HG03025 (cell line): ENCODE measurements at regions not wholly inside any gene's neighbourhood (a gene's known extent, or its start where the extent isn't known, plus 50 kb on each side); places are given as distances from the start of the nearest gene placed in this dataset.
"Not testable (repeated sequence)": the region's sequence is repeated elsewhere in the genome, so short reads cannot be mapped to it uniquely, and the experiment has no call there.

Experiments
- ATAC-seq: cut with Tn5 transposase; IDR thresholded peaks from one replicate; pipeline ENCODE4 v1.9.1; 2021; ENCODE audit warnings: mild to moderate bottlenecking, moderate library complexity; ENCODE audit not compliant: unreplicated experiment, low FRiP score

GRCh38 chr5:39648848-39649227 is 224.1 kb upstream of the DAB2 start:
- ATAC-seq: no peak

- no peak for ATAC-seq
Observed at GRCh38 chr5:39648085-39648847, 223.5 kb upstream of the DAB2 start.

GRCh38 chr5:39640552-39640951 is 215.8 kb upstream of the DAB2 start:
- no peak for ATAC-seq

GRCh38 chr5:39639618-39640089 is 214.9 kb upstream of the DAB2 start:
- no peak for ATAC-seq

GRCh38 chr5:39638813-39639212 is 214.0 kb upstream of the DAB2 start:
- ATAC-seq: no peak

- ATAC-seq: no peak
Observed at GRCh38 chr5:39633057-39633456, 208.3 kb upstream of the DAB2 start.

- no peak for ATAC-seq
Observed at GRCh38 chr5:39631958-39632357, 207.2 kb upstream of the DAB2 start.

- no peak for ATAC-seq
Observed at GRCh38 chr5:39629946-39630345, 205.2 kb upstream of the DAB2 start.

- no peak for ATAC-seq
Observed at GRCh38 chr5:39628348-39628747, 203.6 kb upstream of the DAB2 start.

GRCh38 chr5:39624890-39625289 is 200.1 kb upstream of the DAB2 start:
- ATAC-seq: no peak

- ATAC-seq: no peak
Observed at GRCh38 chr5:39624268-39624886, 199.6 kb upstream of the DAB2 start.

- no peak for ATAC-seq
Observed at GRCh38 chr5:39623291-39623865, 198.6 kb upstream of the DAB2 start.

- no peak for ATAC-seq
Observed at GRCh38 chr5:39622281-39622680, 197.5 kb upstream of the DAB2 start.

GRCh38 chr5:39619168-39619818 is 194.5 kb upstream of the DAB2 start:
- ATAC-seq: no peak

- no peak for ATAC-seq
Observed at GRCh38 chr5:39618391-39618790, 193.6 kb upstream of the DAB2 start.

- ATAC-seq: no peak
Observed at GRCh38 chr5:39616131-39616530, 191.4 kb upstream of the DAB2 start.

- not testable (repeated sequence) for ATAC-seq
Observed at GRCh38 chr5:39611076-39611475, 186.3 kb upstream of the DAB2 start.

- ATAC-seq: no peak
Observed at GRCh38 chr5:39608024-39608423, 183.2 kb upstream of the DAB2 start.

- no peak for ATAC-seq
Observed at GRCh38 chr5:39606591-39606990, 181.8 kb upstream of the DAB2 start.

GRCh38 chr5:39605588-39606575 is 181.1 kb upstream of the DAB2 start:
- no peak for ATAC-seq
